ENCODE measurements at regions not wholly inside any gene's neighbourhood (a gene's known extent, or its start where the extent isn't known, plus 50 kb on each side); places are given as distances from the start of the nearest gene placed in this dataset.

DNA sequence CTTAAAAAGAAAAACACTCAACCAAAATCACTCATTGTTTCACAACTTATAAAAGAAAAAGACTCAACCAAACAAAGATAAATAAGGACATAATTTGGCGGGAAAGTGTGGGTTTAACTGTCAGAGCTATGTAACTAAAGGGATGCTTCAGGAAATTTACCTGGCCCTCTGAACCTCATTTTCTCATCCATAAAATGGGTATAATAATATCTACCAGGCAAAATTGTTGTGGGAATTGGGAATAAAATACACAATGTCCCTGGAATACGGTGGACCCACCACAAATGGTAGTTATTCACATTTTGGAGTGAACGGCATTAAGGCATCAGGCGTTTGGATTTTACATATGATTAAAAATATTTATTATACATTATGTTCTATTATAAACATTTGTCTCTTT is 228.5 kb upstream of the ANKRD55 start:
- intact Hi-C loops (cut with DNase I), result no loop called here

DNA sequence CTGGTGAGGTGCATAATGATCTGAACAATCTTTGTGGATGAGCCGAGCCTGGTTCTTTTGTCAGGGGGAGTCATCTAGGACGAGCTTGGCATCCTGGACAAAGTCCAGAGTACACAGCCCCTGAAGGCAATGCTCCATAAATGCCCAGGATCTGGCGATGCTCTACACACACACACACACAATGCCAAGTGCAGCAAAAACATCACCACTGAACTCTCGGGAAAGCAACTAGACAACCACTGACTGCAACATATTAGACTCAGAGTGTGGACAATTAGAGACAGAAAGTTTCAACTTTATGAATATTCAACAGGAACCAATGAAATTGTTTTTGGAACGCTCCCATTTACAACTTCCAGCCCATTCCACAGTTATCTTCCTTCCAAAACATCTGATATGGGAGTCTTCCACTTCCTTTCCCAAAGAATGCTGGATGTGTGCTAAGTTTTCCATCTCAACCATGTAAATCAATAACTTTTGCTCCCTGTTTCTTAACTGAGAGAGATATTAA is 227.6 kb upstream of the ANKRD55 start:
- Histone ChIP-seq H3K4me3 (no peak overlapping the region), H3K9me3 (no peaks in the 10 kb centered on the region), H3K36me3 (no peaks in the 10 kb centered on the region), H3K27me3 (no peaks in the 10 kb centered on the region), H3K27ac (no peak overlapping the region), H3K4me1 (peaks cover 9% of the 10 kb centered on the region)
- TF ChIP-seq, protein P1, sequence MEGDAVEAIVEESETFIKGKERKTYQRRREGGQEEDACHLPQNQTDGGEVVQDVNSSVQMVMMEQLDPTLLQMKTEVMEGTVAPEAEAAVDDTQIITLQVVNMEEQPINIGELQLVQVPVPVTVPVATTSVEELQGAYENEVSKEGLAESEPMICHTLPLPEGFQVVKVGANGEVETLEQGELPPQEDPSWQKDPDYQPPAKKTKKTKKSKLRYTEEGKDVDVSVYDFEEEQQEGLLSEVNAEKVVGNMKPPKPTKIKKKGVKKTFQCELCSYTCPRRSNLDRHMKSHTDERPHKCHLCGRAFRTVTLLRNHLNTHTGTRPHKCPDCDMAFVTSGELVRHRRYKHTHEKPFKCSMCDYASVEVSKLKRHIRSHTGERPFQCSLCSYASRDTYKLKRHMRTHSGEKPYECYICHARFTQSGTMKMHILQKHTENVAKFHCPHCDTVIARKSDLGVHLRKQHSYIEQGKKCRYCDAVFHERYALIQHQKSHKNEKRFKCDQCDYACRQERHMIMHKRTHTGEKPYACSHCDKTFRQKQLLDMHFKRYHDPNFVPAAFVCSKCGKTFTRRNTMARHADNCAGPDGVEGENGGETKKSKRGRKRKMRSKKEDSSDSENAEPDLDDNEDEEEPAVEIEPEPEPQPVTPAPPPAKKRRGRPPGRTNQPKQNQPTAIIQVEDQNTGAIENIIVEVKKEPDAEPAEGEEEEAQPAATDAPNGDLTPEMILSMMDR (IDR thresholded peaks at IDR 0.05), result no peak
- ATAC-seq (no peak), DNase-seq (no peak)
- intact Hi-C loops (cut with DNase I), result no loop called here

More for the DNA sequence above, 228.5 kb upstream of the ANKRD55 start:
- no peaks in the 10 kb centered on the region for H3K9me3 ChIP-seq
- TF ChIP-seq, protein P1 (IDR thresholded peaks at IDR 0.05), result no peak
- DNase-seq, result no peak
- H3K4me1 ChIP-seq, result peaks cover 9% of the 10 kb centered on the region
- no peaks in the 10 kb centered on the region for H3K27me3 ChIP-seq
- no peaks in the 10 kb centered on the region for H3K36me3 ChIP-seq
- no peak for ATAC-seq
- no peak overlapping the region for H3K27ac ChIP-seq
- H3K4me3 ChIP-seq, result no peak overlapping the region

DNA sequence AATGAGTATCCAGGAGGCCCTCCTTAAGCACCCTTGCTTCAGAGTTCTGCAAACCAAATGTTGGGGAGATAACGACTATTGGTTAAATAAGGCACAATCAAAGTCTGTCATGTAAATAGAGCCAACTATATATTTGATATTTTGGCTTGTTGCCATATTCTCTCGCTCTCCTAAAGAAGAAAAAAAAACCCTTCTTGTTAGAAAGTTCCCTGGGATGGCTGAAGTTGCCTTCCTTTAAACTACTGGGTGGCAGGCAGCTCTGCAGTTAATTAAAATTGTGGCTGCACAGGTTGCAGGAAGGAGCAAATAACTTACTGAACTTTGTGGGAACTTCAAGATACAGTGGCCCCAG is 227.0 kb upstream of the ANKRD55 start:
- DNase-seq (no peak), ATAC-seq (no peak)
- H3K27ac ChIP-seq, result no peak overlapping the region
- H3K4me3 ChIP-seq, result no peak overlapping the region
- H3K9me3 ChIP-seq, result no peaks in the 10 kb centered on the region
- no peaks in the 10 kb centered on the region for H3K36me3 ChIP-seq
- H3K4me1 ChIP-seq, result peaks cover 4% of the 10 kb centered on the region
- intact Hi-C loops (cut with DNase I), result no loop called here
- TF ChIP-seq, protein P1 (IDR thresholded peaks at IDR 0.05), result no peak
- no peaks in the 10 kb centered on the region for H3K27me3 ChIP-seq

DNA sequence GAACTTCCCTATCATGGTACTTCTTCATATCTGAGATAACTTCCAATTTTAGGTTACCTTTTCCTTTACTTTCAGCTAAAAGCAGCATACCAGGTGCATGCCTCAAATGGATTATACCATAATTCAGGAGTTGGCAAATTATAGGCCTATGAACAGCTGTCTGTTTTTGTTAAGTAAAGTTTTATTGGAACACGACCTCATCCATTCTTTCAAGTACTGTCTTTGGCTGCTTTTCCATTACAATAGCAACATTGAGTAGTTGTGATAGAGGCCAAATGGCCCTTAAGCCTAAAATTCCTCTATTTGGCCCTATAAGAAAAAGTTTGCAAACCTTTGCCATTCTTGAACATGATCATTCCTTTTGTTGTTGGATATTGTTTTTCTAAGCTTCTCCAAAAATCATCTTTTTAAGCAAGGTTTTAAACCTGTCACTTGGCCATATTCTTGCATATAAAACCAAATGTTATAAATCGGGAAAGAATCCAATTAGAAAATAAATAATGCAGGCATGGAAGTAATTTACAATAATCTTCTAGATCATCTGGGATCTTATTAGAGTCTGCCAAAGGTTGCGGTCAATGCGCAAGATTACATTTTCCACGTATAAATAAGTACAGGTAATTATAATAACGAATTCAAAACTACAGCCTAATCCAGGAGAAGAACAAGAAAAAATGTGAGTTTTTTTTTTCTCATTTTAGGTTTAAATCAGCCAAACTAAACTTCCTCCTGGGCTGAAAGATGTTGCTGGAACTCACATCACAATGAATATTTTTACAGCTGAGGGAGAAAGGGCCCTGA is 226.5 kb upstream of the ANKRD55 start:
- H3K27ac ChIP-seq, result no peak overlapping the region
- H3K9me3 ChIP-seq, result no peaks in the 10 kb centered on the region
- H3K4me1 ChIP-seq, result no peaks in the 10 kb centered on the region
- DNase-seq, result no peak
- no peak for ATAC-seq
- intact Hi-C loops (cut with DNase I), result no loop called here
- H3K4me3 ChIP-seq, result no peak overlapping the region
- H3K27me3 ChIP-seq, result no peaks in the 10 kb centered on the region
- no peaks in the 10 kb centered on the region for H3K36me3 ChIP-seq
- TF ChIP-seq, protein P1 (IDR thresholded peaks at IDR 0.05), result no peak

DNA sequence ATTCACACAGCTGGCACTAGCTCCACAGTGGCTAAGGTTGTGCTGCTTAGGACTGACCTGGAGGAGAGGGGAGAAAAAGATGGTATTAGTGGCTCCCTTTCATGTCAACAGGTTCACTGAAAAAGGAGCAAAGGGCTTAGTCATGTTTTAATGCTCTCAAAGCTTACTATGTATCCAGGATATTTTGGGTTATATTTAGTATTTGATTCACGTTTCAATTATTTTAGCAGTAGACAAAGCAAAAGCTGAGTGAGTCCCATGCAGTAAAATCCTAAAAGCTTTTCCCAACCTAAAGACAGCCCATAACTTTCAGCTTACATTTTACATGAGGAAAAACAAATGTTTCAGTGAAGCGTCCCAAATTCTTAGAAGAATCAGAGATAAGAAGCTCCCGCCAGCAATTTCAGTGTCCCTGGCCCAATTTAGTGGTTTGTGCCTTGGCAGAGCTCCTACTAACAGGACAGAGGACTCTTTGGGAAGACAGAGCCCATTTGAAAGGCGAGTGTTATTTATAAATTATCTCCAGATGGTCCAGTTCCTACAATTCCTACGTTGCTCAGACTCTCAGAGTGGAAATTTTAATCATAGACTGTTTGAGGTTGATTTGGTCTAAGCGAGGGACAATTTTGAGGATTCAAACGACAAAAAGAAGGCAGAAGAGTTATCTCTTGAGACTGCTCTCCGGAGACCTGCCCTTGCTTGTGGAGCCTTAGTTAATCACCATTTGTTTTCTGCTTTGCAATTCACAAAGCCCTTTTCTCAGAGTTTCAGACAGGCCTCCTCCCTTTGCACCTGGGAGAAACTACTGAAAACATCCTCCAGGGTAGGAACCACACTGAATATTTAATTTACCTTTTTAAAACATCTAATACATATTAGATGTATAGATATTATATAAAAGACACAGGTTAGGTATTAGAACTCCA is 225.0 kb upstream of the ANKRD55 start:
- no peaks in the 10 kb centered on the region for H3K27me3 ChIP-seq
- H3K4me1 ChIP-seq, result no peaks in the 10 kb centered on the region
- no peak overlapping the region for H3K4me3 ChIP-seq
- intact Hi-C loops (cut with DNase I), result no loop called here
- no peaks in the 10 kb centered on the region for H3K9me3 ChIP-seq
- TF ChIP-seq, protein P1 (IDR thresholded peaks at IDR 0.05), result no peak
- DNase-seq (no peak), ATAC-seq (no peak)
- H3K36me3 ChIP-seq, result no peaks in the 10 kb centered on the region
- H3K27ac ChIP-seq, result no peak overlapping the region

Data from upper lobe of right lung (tissue), 1 donor.